NT2/D1 (cell line): ENCODE measurements at regions not wholly inside any gene's neighbourhood (a gene's known extent, or its start where the extent isn't known, plus 50 kb on each side); places are given as distances from the start of the nearest gene placed in this dataset.

Experiments
- DNase-seq: peaks from one replicate; pipeline ENCODE4 v3.0.0-alpha.2; 2011; ENCODE audit warnings: low read depth, low spot score
- H3K27me3 ChIP-seq: 2 replicates; pipeline ENCODE4 v1.6.0; 2011; ENCODE audit warnings: mild to moderate bottlenecking; ENCODE audit not compliant: insufficient read length, insufficient read depth
- H3K36me3 ChIP-seq: 2 replicates; pipeline ENCODE4 v1.6.1; 2011; ENCODE audit warnings: mild to moderate bottlenecking, low read length, mixed read lengths; ENCODE audit not compliant: insufficient read depth, insufficient read length
- H3K4me1 ChIP-seq: 2 replicates; pipeline ENCODE4 v1.5.1; 2011; ENCODE audit not compliant: insufficient read depth, insufficient read length
- H3K4me3 ChIP-seq: 2 replicates; pipeline ENCODE4 v1.5.1; 2011; ENCODE audit warnings: low read depth; ENCODE audit not compliant: insufficient read length
- H3K9ac ChIP-seq: 2 replicates; pipeline ENCODE4 v1.6.0; 2011; ENCODE audit warnings: low read depth; ENCODE audit not compliant: insufficient read length
- H3K9me3 ChIP-seq: 2 replicates; pipeline ENCODE4 v1.5.1; 2011; ENCODE audit warnings: mild to moderate bottlenecking, low read length; ENCODE audit not compliant: insufficient read depth
- SUZ12 ChIP-seq: IDR thresholded peaks from 2 replicates; pipeline ENCODE4 v1.6.1; 2011; ENCODE audit not compliant: insufficient read length, insufficient read depth; ENCODE audit errors: extremely low read depth
- YY1 ChIP-seq: IDR thresholded peaks from 2 replicates; pipeline ENCODE4 v1.6.1; 2011; ENCODE audit not compliant: insufficient read length, insufficient read depth
- ZNF274 ChIP-seq: IDR thresholded peaks from 2 replicates; pipeline ENCODE4 v1.6.1; 2011; ENCODE audit warnings: mild to moderate bottlenecking, low read depth, low read length

GRCh38 chr11:15896026-15896425 lies 460.3 kb downstream of the SOX6 start:
- no peak for DNase-seq
- Histone ChIP-seq H3K9ac (no peak overlapping the region), H3K27me3 (no peaks in the 10 kb centered on the region), H3K9me3 (no peaks in the 10 kb centered on the region), H3K36me3 (no peaks in the 10 kb centered on the region), H3K4me3 (no peak overlapping the region), H3K4me1 (no peaks in the 10 kb centered on the region)
- no peak for TF ChIP-seq YY1
- TF ChIP-seq ZNF274, result no peak
- no peak for TF ChIP-seq SUZ12

- TF ChIP-seq YY1, result no peak
- TF ChIP-seq SUZ12, result no peak
- no peak for TF ChIP-seq ZNF274
- Histone ChIP-seq H3K27me3 (no peaks in the 10 kb centered on the region), H3K9ac (no peak overlapping the region), H3K9me3 (no peaks in the 10 kb centered on the region), H3K4me3 (no peak overlapping the region), H3K4me1 (no peaks in the 10 kb centered on the region), H3K36me3 (no peaks in the 10 kb centered on the region)
- no peak for DNase-seq
Measured at GRCh38 chr11:15896530-15896929, 459.8 kb downstream of the SOX6 start.

GRCh38 chr11:15897211-15897960 lies 459.0 kb downstream of the SOX6 start:
- TF ChIP-seq YY1 (no peak), SUZ12 (no peak), ZNF274 (no peak)
- no peak for DNase-seq

GRCh38 chr11:15901054-15901453 lies 455.3 kb downstream of the SOX6 start:
- no peaks in the 10 kb centered on the region for H3K27me3 ChIP-seq
- H3K4me1 ChIP-seq, result no peaks in the 10 kb centered on the region
- no peaks in the 10 kb centered on the region for H3K9me3 ChIP-seq
- no peaks in the 10 kb centered on the region for H3K36me3 ChIP-seq
- H3K9ac ChIP-seq, result no peak overlapping the region
- TF ChIP-seq YY1 (no peak), ZNF274 (no peak), SUZ12 (no peak)
- no peak for DNase-seq
- H3K4me3 ChIP-seq, result no peak overlapping the region

More at GRCh38 chr11:15897211-15897960, 459.0 kb downstream of the SOX6 start:
- Histone ChIP-seq H3K9me3 (no peaks in the 10 kb centered on the region), H3K4me3 (no peak overlapping the region), H3K4me1 (no peaks in the 10 kb centered on the region), H3K27me3 (no peaks in the 10 kb centered on the region), H3K9ac (no peak overlapping the region), H3K36me3 (no peaks in the 10 kb centered on the region)

GRCh38 chr11:15901790-15902189 lies 454.6 kb downstream of the SOX6 start:
- H3K4me3 ChIP-seq, result no peak overlapping the region
- H3K4me1 ChIP-seq, result peaks cover 5% of the 10 kb centered on the region
- no peak for DNase-seq
- no peak overlapping the region for H3K9ac ChIP-seq
- no peaks in the 10 kb centered on the region for H3K36me3 ChIP-seq
- no peak for TF ChIP-seq ZNF274
- no peak for TF ChIP-seq SUZ12
- no peak for TF ChIP-seq YY1
- H3K27me3 ChIP-seq, result no peaks in the 10 kb centered on the region
- H3K9me3 ChIP-seq, result no peaks in the 10 kb centered on the region

GRCh38 chr11:15903246-15903645 lies 453.1 kb downstream of the SOX6 start:
- no peak for TF ChIP-seq YY1
- H3K4me3 ChIP-seq, result no peak overlapping the region
- no peaks in the 10 kb centered on the region for H3K36me3 ChIP-seq
- H3K9me3 ChIP-seq, result no peaks in the 10 kb centered on the region
- peaks cover 5% of the 10 kb centered on the region for H3K4me1 ChIP-seq
- no peak for DNase-seq
- H3K9ac ChIP-seq, result no peak overlapping the region
- H3K27me3 ChIP-seq, result no peaks in the 10 kb centered on the region

- TF ChIP-seq ZNF274, result no peak
- no peak for TF ChIP-seq SUZ12
- no peak for TF ChIP-seq YY1
- H3K9me3 ChIP-seq, result no peaks in the 10 kb centered on the region
- no peak overlapping the region for H3K9ac ChIP-seq
- no peaks in the 10 kb centered on the region for H3K27me3 ChIP-seq
- DNase-seq, result no peak
- no peaks in the 10 kb centered on the region for H3K36me3 ChIP-seq
- peaks cover 5% of the 10 kb centered on the region for H3K4me1 ChIP-seq
- H3K4me3 ChIP-seq, result no peak overlapping the region
Measured at GRCh38 chr11:15905366-15906104, 450.8 kb downstream of the SOX6 start.
